ENCODE measurements at regions not wholly inside any gene's neighbourhood (a gene's known extent, or its start where the extent isn't known, plus 50 kb on each side); places are given as distances from the start of the nearest gene placed in this dataset.
A peak's percentile ranks its signal among the peaks of the same experiment; 100 is the strongest.

GRCh38 chr10:116006508-116006907, 266.5 kb downstream of the GFRA1 start:
- DNase-seq (ENCODE audit: low read depth, low spot score): no peak

- no peak for DNase-seq (ENCODE audit: low read depth, low spot score)
Measured at GRCh38 chr10:116005301-116005700, 267.7 kb downstream of the GFRA1 start.

DNA sequence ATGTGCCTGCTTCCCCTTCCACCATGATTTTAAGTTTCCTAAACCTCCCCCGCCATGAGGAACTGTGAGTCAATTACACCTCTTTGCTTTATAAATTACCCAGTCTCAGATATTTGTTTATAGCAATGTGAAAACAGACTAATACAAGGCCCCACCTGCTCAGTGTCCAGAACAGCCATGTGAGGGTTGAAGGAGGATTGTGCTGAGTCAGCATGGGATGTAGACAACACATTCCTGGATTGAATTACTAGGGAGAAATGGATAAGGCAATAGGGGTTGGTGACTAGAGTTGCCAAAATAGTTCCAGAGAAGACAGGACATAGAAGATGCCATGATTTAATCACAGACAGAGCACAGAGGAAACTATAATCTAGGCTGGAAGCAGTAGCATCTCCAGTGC, 270.3 kb downstream of the GFRA1 start:
- DNase-seq (ENCODE audit: low read depth, low spot score): no peak

GRCh38 chr10:116001976-116002375, 271.0 kb downstream of the GFRA1 start:
- DNase-seq (ENCODE audit: low read depth, low spot score): no peak

DNA sequence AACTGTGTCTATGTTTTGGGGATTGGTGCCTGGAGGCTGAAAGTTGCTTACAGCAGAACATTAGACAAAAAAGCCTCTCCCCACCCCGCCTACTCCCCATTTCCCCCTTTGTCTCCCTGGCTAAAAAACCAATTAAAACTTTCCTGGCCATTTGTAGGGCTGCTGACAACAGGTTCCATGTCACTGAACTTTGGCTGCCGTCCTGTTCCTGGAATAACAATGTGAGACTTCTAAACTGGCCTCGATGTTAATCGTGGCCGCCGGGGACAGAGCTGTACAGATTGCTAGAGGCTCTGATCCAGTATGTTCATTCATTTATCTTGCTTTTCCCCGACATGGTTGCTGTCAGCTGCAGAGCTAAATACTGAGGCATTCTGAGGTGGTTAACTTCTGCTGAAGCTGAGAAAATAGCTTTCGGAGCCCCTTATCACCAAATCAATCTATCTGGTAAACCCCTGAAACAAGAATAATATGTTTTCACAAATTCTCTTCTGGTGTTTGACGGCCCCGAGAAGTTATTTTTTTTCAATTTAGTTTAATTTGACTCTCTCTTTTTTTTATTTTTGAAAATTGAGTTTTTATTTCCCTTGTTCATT, 271.6 kb downstream of the GFRA1 start:
- DNase-seq (ENCODE audit: low read depth, low spot score): peak; percentile 1

DNA sequence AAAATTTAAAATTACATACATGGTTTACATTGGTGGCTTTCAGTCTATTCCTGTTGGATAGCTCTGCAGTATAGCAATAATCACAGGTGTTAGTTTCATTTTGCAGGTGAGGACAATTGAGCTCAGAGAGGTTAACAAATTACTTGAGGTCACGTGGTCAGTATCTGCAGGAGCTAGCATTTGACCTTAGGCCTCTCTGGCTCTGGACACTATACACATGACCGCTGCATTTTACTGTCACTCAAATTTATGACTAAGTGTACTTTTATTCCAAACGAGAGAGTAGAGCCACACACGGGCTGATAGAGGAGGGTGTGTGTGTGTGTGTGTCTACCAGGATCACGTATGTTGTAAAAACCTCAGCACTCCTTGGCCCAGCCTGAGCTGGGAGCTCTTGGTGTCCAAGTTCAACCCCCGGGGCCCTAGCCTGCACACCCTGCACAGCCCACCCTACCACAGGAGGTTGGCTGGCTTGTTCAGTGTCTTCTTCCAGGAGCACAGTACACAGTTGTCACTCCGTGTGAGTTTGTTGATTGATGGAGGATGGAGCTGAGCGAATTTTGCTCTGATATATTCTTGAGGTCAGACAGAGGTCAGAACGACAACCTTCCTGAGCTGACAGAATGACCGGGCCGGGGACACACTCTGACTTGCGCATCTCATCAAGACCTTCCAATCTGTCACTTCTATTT, 272.7 kb downstream of the GFRA1 start:
- no peak for DNase-seq (ENCODE audit: low read depth, low spot score)

All from smooth muscle cell of the brain vasculature (primary cell).